ENCODE measurements at regions not wholly inside any gene's neighbourhood (a gene's known extent, or its start where the extent isn't known, plus 50 kb on each side); places are given as distances from the start of the nearest gene placed in this dataset.

GRCh38 chr6:137371634-137372016 is 122.6 kb downstream of the OLIG3 start:
- intact Hi-C loops (cut with DNase I; ENCODE audit: low total_unique reads) = no loop called here
- in situ Hi-C loops (cut with MboI; ENCODE audit: low sequenced_read_pairs in 4 of 4) = no loop called here
- no peak overlapping the region for H3K4me3 ChIP-seq
- no peaks in the 10 kb centered on the region for H3K36me3 ChIP-seq
- no peak for DNase-seq
- no peak for ATAC-seq
- no peak for TF ChIP-seq POLR2A (IDR thresholded peaks at IDR 0.05)
- no peak for TF ChIP-seq CTCF (IDR thresholded peaks at IDR 0.05 in 4 of 5, conservative IDR thresholded peaks at IDR 0.05 in 1 of 5)
- no peaks in the 10 kb centered on the region for H3K27me3 ChIP-seq
- no peaks in the 10 kb centered on the region for H3K4me1 ChIP-seq
- H3K27ac ChIP-seq = no peak overlapping the region
- H3K9me3 ChIP-seq = no peaks in the 10 kb centered on the region

- intact Hi-C loops (cut with DNase I; ENCODE audit: low total_unique reads) (no loop called here), in situ Hi-C loops (cut with MboI; ENCODE audit: low sequenced_read_pairs in 4 of 4) (no loop called here)
- DNase-seq (no peak), ATAC-seq (no peak)
- no peak for TF ChIP-seq POLR2A (IDR thresholded peaks at IDR 0.05)
- no peak for TF ChIP-seq CTCF (IDR thresholded peaks at IDR 0.05 in 4 of 5, conservative IDR thresholded peaks at IDR 0.05 in 1 of 5)
- H3K27ac ChIP-seq = no peak overlapping the region
- no peaks in the 10 kb centered on the region for H3K36me3 ChIP-seq
- H3K4me1 ChIP-seq = no peaks in the 10 kb centered on the region
- no peak overlapping the region for H3K4me3 ChIP-seq
- no peaks in the 10 kb centered on the region for H3K9me3 ChIP-seq
- no peaks in the 10 kb centered on the region for H3K27me3 ChIP-seq
Observed at GRCh38 chr6:137370871-137371633, 123.1 kb downstream of the OLIG3 start.

- TF ChIP-seq POLR2A (IDR thresholded peaks at IDR 0.05) (no peak), CTCF (IDR thresholded peaks at IDR 0.05 in 4 of 5, conservative IDR thresholded peaks at IDR 0.05 in 1 of 5) (no peak)
- Histone ChIP-seq H3K4me3 (no peak overlapping the region), H3K4me1 (no peaks in the 10 kb centered on the region), H3K27me3 (no peaks in the 10 kb centered on the region), H3K36me3 (no peaks in the 10 kb centered on the region), H3K9me3 (no peaks in the 10 kb centered on the region), H3K27ac (no peak overlapping the region)
- intact Hi-C loops (cut with DNase I; ENCODE audit: low total_unique reads) = no loop called here
- in situ Hi-C loops (cut with MboI; ENCODE audit: low sequenced_read_pairs in 4 of 4) = no loop called here
- ATAC-seq (no peak), DNase-seq (no peak)
Observed at GRCh38 chr6:137369136-137369535, 125.1 kb downstream of the OLIG3 start.

- no peaks in the 10 kb centered on the region for H3K4me1 ChIP-seq
- DNase-seq (no peak), ATAC-seq (no peak)
- H3K27ac ChIP-seq = no peak overlapping the region
- TF ChIP-seq CTCF (IDR thresholded peaks at IDR 0.05 in 4 of 5, conservative IDR thresholded peaks at IDR 0.05 in 1 of 5) (no peak), POLR2A (IDR thresholded peaks at IDR 0.05) (no peak)
- no peaks in the 10 kb centered on the region for H3K27me3 ChIP-seq
- no peaks in the 10 kb centered on the region for H3K36me3 ChIP-seq
- no peaks in the 10 kb centered on the region for H3K9me3 ChIP-seq
- intact Hi-C loops (cut with DNase I; ENCODE audit: low total_unique reads) (no loop called here), in situ Hi-C loops (cut with MboI; ENCODE audit: low sequenced_read_pairs in 4 of 4) (no loop called here)
- H3K4me3 ChIP-seq = no peak overlapping the region
Observed at GRCh38 chr6:137365707-137366437, 128.3 kb downstream of the OLIG3 start.

Data from gastrocnemius medialis (tissue), 4 donors.